Mesothelial cell of epicardium (in vitro differentiated cells): ENCODE measurements at regions not wholly inside any gene's neighbourhood (a gene's known extent, or its start where the extent isn't known, plus 50 kb on each side); places are given as distances from the start of the nearest gene placed in this dataset.

Experiments used
- DNase-seq, 2 experiments: peaks; one replicate each; pipeline ENCODE4 v3.0.0; 2021; ENCODE audit warnings: low spot score in 2 of 2; ENCODE audit not compliant: unreplicated experiment in 2 of 2
- H3K27ac Mint-ChIP-seq: 2 replicates; pipeline ENCODE4 v1.8.0; 2021; ENCODE audit warnings: mixed read lengths
- H3K27me3 Mint-ChIP-seq: 2 replicates; pipeline ENCODE4 v1.8.0; 2021; ENCODE audit warnings: low read depth, mixed read lengths
- H3K36me3 Mint-ChIP-seq: 2 replicates; pipeline ENCODE4 v1.8.0; 2021; ENCODE audit warnings: mixed read lengths
- H3K4me1 Mint-ChIP-seq: 2 replicates; pipeline ENCODE4 v1.8.0; 2021; ENCODE audit warnings: mixed read lengths
- H3K4me3 Mint-ChIP-seq: 2 replicates; pipeline ENCODE4 v1.8.0; 2021; ENCODE audit warnings: mild to moderate bottlenecking, moderate library complexity, mixed read lengths
- H3K9me3 Mint-ChIP-seq: 2 replicates; pipeline ENCODE4 v1.8.0; 2021; ENCODE audit warnings: mixed read lengths
- CTCF ChIP-seq: fragments of 200-600 bp; sonication (generic); IDR thresholded peaks from one replicate; pipeline ENCODE4 v1.5.0; 2021; ENCODE audit warnings: antibody characterized with exemption; ENCODE audit not compliant: unreplicated experiment

GRCh38 chrX:40209951-40210617, 112.3 kb upstream of the BCOR start:
- Mint-ChIP-seq H3K27ac (no peak overlapping the region), H3K9me3 (peaks cover 21% of the 10 kb centered on the region), H3K4me3 (no peak overlapping the region), H3K4me1 (no peaks in the 10 kb centered on the region), H3K27me3 (no peaks in the 10 kb centered on the region), H3K36me3 (no peaks in the 10 kb centered on the region)
- no peak for TF ChIP-seq CTCF
- no peak for DNase-seq

DNA sequence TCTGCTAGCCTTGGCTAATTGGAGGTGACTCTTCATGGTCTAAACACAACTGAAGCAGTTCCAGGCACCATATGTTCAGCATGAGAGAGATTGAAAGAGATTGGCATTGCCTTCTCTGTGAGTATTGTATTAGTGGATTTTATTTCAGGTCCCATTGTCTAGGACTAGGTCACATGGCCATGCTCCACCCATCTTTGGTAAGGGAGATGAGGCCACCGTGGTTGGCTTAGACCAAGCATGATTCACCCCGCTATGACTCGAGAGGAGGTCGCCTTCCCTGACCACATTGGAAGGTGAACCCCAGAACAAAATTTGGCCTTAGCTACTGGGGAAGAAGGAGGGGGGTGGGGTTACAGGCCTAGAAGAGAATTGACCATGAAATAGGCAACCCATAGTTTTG, 109.9 kb upstream of the BCOR start:
- no peaks in the 10 kb centered on the region for H3K36me3 Mint-ChIP-seq
- H3K27me3 Mint-ChIP-seq, result no peaks in the 10 kb centered on the region
- peaks cover 6% of the 10 kb centered on the region for H3K9me3 Mint-ChIP-seq
- H3K4me3 Mint-ChIP-seq, result no peak overlapping the region
- no peak overlapping the region for H3K27ac Mint-ChIP-seq
- no peak for TF ChIP-seq CTCF
- no peaks in the 10 kb centered on the region for H3K4me1 Mint-ChIP-seq
- no peak for DNase-seq

DNA sequence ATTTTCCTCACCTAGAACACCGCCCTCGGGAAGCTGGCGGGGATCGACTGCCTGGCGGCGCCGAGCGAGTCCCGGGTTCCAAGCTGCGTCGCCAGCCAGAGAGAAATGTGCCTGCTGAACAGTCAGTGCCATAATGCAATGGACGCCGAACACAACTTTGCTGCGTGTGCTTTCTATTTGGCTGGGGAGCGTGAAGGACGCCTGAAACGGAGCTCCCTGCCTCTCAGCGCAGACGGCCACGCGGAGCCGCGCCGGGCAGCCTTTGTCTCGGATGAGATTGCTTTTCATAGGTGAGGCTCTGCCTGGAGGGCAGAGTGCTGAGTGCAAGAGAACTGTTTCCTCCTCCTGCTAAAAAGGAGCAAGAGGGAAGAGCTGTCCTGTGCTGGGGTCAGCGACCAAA, 107.7 kb upstream of the BCOR start:
- H3K9me3 Mint-ChIP-seq, result peaks cover 6% of the 10 kb centered on the region
- H3K27me3 Mint-ChIP-seq, result no peaks in the 10 kb centered on the region
- H3K27ac Mint-ChIP-seq, result no peak overlapping the region
- H3K4me3 Mint-ChIP-seq, result no peak overlapping the region
- no peaks in the 10 kb centered on the region for H3K4me1 Mint-ChIP-seq
- no peak for DNase-seq
- TF ChIP-seq CTCF, result no peak
- H3K36me3 Mint-ChIP-seq, result no peaks in the 10 kb centered on the region

- Mint-ChIP-seq H3K36me3 (no peaks in the 10 kb centered on the region), H3K4me1 (no peaks in the 10 kb centered on the region), H3K27me3 (no peaks in the 10 kb centered on the region), H3K4me3 (no peak overlapping the region), H3K27ac (no peak overlapping the region), H3K9me3 (no peaks in the 10 kb centered on the region)
- TF ChIP-seq CTCF, result no peak
- DNase-seq, result no peak
These were observed 104.7 kb upstream of the BCOR start for GRCh38 chrX:40202456-40202855.

GRCh38 chrX:40201329-40201885, 103.6 kb upstream of the BCOR start:
- Mint-ChIP-seq H3K4me3 (no peak overlapping the region), H3K27me3 (no peaks in the 10 kb centered on the region), H3K4me1 (no peaks in the 10 kb centered on the region), H3K36me3 (no peaks in the 10 kb centered on the region), H3K9me3 (no peaks in the 10 kb centered on the region), H3K27ac (no peak overlapping the region)
- DNase-seq, result no peak
- no peak for TF ChIP-seq CTCF
